Mesenchymal stem cell (in vitro differentiated cells and primary cell): ENCODE measurements at regions not wholly inside any gene's neighbourhood (a gene's known extent, or its start where the extent isn't known, plus 50 kb on each side); places are given as distances from the start of the nearest gene placed in this dataset.

ENCODE experiments used
- DNase-seq: peaks from one replicate; pipeline ENCODE4 v3.0.0-alpha.2; 2013
- H2AFZ ChIP-seq: one replicate; pipeline ENCODE4 v1.6.1; 2013; ENCODE audit warnings: low read depth, mild to moderate bottlenecking, control low read depth, inconsistent platforms, low read length, moderate library complexity
- H2AK5ac ChIP-seq: 2 replicates; pipeline ENCODE4 v1.6.1; 2013; ENCODE audit warnings: low read length, moderate library complexity, mild to moderate bottlenecking, inconsistent platforms; ENCODE audit not compliant: severe bottlenecking
- H2BK120ac ChIP-seq: one replicate; pipeline ENCODE4 v1.6.1; 2013; ENCODE audit warnings: low read depth, mild to moderate bottlenecking, inconsistent platforms, low read length, moderate library complexity
- H2BK12ac ChIP-seq, 2 experiments: one replicate each; pipeline ENCODE4 v1.6.1; 2013; ENCODE audit warnings: inconsistent platforms in 2 of 2, low read length in 2 of 2, mild to moderate bottlenecking in 2 of 2, moderate library complexity in 2 of 2, control low read depth in 1 of 2
- H2BK15ac ChIP-seq: one replicate; pipeline ENCODE4 v1.6.1; 2013; ENCODE audit warnings: mild to moderate bottlenecking, low read depth, inconsistent platforms; ENCODE audit not compliant: poor library complexity, severe bottlenecking
- H2BK5ac ChIP-seq: 2 replicates; pipeline ENCODE4 v1.6.1; 2013; ENCODE audit warnings: low read depth, mild to moderate bottlenecking, low read length, control low read depth, inconsistent platforms; ENCODE audit not compliant: poor library complexity, severe bottlenecking
- H3K14ac ChIP-seq, 2 experiments: one replicate each; pipeline ENCODE4 v1.6.1; 2013; ENCODE audit warnings: inconsistent platforms in 2 of 2, low read length in 2 of 2, control low read depth in 1 of 2, mild to moderate bottlenecking in 1 of 2, moderate library complexity in 1 of 2
- H3K18ac ChIP-seq, 2 experiments: one replicate each; pipeline ENCODE4 v1.6.1; 2013; ENCODE audit warnings: inconsistent platforms in 2 of 2, low read length in 2 of 2, control low read depth in 1 of 2, low read depth in 1 of 2, mild to moderate bottlenecking in 1 of 2
- H3K23ac ChIP-seq, 2 experiments: one replicate each; pipeline ENCODE4 v1.6.1; 2013; ENCODE audit warnings: inconsistent platforms in 2 of 2, low read length in 2 of 2, mild to moderate bottlenecking in 2 of 2, moderate library complexity in 2 of 2, control low read depth in 1 of 2
- H3K27ac ChIP-seq: 2 replicates; pipeline ENCODE4 v1.5.1; 2013; ENCODE audit warnings: mild to moderate bottlenecking, moderate library complexity, low read length, control low read depth, inconsistent platforms; ENCODE audit not compliant: poor library complexity, severe bottlenecking
- H3K27me3 ChIP-seq, 2 experiments: 2 replicates each; pipeline versions ENCODE4 v1.6.1 to v1.7.0; 2013; ENCODE audit warnings: low read length in 2 of 2, mild to moderate bottlenecking in 2 of 2, moderate library complexity in 2 of 2, control low read depth in 1 of 2, inconsistent platforms in 1 of 2; ENCODE audit not compliant: control insufficient read depth in 1 of 2, insufficient read depth in 1 of 2
- H3K36me3 ChIP-seq, 2 experiments: 2 replicates each; pipeline versions ENCODE4 v1.6.1 to v1.7.0; 2013; ENCODE audit warnings: low read length in 2 of 2, control low read depth in 1 of 2, inconsistent platforms in 1 of 2, low read depth in 1 of 2, mild to moderate bottlenecking in 1 of 2; ENCODE audit not compliant: insufficient read depth in 2 of 2, control insufficient read depth in 1 of 2
- H3K4ac ChIP-seq, 2 experiments: one replicate each; pipeline ENCODE4 v1.6.1; 2013; ENCODE audit warnings: inconsistent platforms in 2 of 2, low read length in 2 of 2, mild to moderate bottlenecking in 2 of 2, moderate library complexity in 2 of 2, control low read depth in 1 of 2, low read depth in 1 of 2
- H3K4me1 ChIP-seq: 2 replicates; pipeline ENCODE4 v1.6.1; 2013; ENCODE audit warnings: low read depth, low read length, control low read depth; ENCODE audit not compliant: control insufficient read depth, insufficient read depth
- H3K4me2 ChIP-seq: 2 replicates; pipeline ENCODE4 v1.6.1; 2013; ENCODE audit warnings: low read length, mild to moderate bottlenecking, inconsistent platforms; ENCODE audit not compliant: poor library complexity, severe bottlenecking
- H3K4me3 ChIP-seq, 2 experiments: 2 replicates each; pipeline versions ENCODE4 v1.5.1 to v1.7.0; 2013; ENCODE audit warnings: low read length in 2 of 2, mild to moderate bottlenecking in 2 of 2, control low read depth in 1 of 2, low read depth in 1 of 2; ENCODE audit not compliant: insufficient read depth in 1 of 2
- H3K79me1 ChIP-seq: replicated peaks from 2 replicates; pipeline ENCODE4 v1.6.1; 2013; ENCODE audit warnings: mild to moderate bottlenecking, control low read depth, low read length, inconsistent platforms; ENCODE audit not compliant: poor library complexity, severe bottlenecking
- H3K9ac ChIP-seq: 2 replicates; pipeline ENCODE4 v1.7.0; 2013; ENCODE audit warnings: mild to moderate bottlenecking, low read length, moderate library complexity
- H3K9me3 ChIP-seq: 2 replicates; pipeline ENCODE4 v1.7.0; 2013; ENCODE audit warnings: mild to moderate bottlenecking, low read length; ENCODE audit not compliant: control insufficient read depth
- H4K8ac ChIP-seq: one replicate; pipeline ENCODE4 v1.6.1; 2013; ENCODE audit warnings: inconsistent platforms, mild to moderate bottlenecking, low read length, moderate library complexity
- H4K91ac ChIP-seq: one replicate; pipeline ENCODE4 v1.6.1; 2013; ENCODE audit warnings: mild to moderate bottlenecking, low read length, inconsistent platforms
- WGBS: methylation state at CpG from one replicate; pipeline ENCODE4 v1.1.7; 2013; ENCODE audit warnings: mixed read lengths; 5-methylcytosine and 5-hydroxymethylcytosine counted together

DNA sequence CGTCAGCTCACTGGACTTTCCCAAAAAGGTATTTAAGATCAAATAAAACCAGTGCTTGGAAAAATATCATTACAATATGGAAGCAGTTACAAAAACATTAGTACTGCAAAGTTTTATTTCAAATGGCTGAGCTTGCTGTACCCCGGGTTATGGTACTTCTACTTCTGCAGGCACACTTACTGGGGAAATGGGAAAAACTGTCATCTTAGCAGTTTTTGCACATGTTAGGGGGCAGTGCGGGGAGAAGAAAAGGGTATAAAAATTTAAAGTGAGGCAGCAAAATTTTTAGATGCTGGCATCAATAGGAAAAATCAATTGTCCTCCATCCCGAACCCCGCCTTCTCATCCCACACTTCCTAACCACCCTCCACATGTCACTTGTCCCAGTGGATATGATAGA lies 133.4 kb downstream of the ATG4C start:
- Histone ChIP-seq H3K9me3 (no peaks in the 10 kb centered on the region), H3K4ac (no peak overlapping the region), H3K36me3 (no peaks in the 10 kb centered on the region), H3K14ac (no peak overlapping the region), H3K23ac (no peak overlapping the region), H3K27me3 (peaks cover 27 to 40% of the 10 kb centered on the region in 2 experiments), H2AK5ac (no peak overlapping the region), H3K18ac (no peak overlapping the region), H3K4me1 (no peaks in the 10 kb centered on the region), H2AFZ (no peak overlapping the region), H2BK12ac (no peak overlapping the region), H2BK5ac (no peak overlapping the region), H2BK15ac (no peak overlapping the region), H4K91ac (no peak overlapping the region), H4K8ac (no peak overlapping the region), H3K9ac (no peak overlapping the region), H2BK120ac (no peak overlapping the region), H3K27ac (no peak overlapping the region), H3K79me1 (no peaks in the 10 kb centered on the region), H3K4me3 (no peak overlapping the region), H3K4me2 (no peak overlapping the region)
- WGBS = 100% methylated on average over 5 of the region's 5 CpGs
- DNase-seq = no peak

DNA sequence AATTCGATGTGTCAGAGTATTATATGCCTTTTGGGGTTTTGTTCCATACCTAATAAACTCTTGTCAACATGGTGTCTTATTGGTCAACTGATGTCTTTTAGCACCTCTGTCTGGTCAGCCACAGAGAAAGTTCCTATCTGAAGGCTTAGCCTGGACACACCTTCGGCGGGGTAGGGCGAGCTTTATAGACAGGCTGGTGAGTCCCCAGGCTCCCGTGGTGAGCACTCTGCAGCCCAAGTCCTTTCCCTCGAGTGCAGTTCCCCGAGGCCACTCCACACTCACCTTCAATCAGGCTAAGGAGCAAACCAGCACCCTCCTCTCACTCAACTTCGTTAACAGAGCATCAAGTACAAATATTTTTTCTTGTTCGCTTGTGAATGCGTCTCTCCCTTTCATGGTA lies 133.9 kb downstream of the ATG4C start:
- Histone ChIP-seq H2AK5ac (no peak overlapping the region), H3K9me3 (no peaks in the 10 kb centered on the region), H3K18ac (no peak overlapping the region), H3K4ac (no peak overlapping the region), H2BK12ac (no peak overlapping the region), H3K9ac (no peak overlapping the region), H3K27ac (no peak overlapping the region), H2AFZ (no peak overlapping the region), H4K91ac (no peak overlapping the region), H3K14ac (no peak overlapping the region), H3K4me1 (no peaks in the 10 kb centered on the region), H2BK120ac (no peak overlapping the region), H3K27me3 (peaks cover 24 to 39% of the 10 kb centered on the region in 2 experiments), H2BK5ac (no peak overlapping the region), H3K23ac (no peak overlapping the region), H2BK15ac (no peak overlapping the region), H4K8ac (no peak overlapping the region), H3K4me3 (no peak overlapping the region), H3K79me1 (no peaks in the 10 kb centered on the region), H3K36me3 (no peaks in the 10 kb centered on the region), H3K4me2 (no peak overlapping the region)
- no peak for DNase-seq
- WGBS = 56% methylated on average over 10 of the region's 10 CpGs

DNA sequence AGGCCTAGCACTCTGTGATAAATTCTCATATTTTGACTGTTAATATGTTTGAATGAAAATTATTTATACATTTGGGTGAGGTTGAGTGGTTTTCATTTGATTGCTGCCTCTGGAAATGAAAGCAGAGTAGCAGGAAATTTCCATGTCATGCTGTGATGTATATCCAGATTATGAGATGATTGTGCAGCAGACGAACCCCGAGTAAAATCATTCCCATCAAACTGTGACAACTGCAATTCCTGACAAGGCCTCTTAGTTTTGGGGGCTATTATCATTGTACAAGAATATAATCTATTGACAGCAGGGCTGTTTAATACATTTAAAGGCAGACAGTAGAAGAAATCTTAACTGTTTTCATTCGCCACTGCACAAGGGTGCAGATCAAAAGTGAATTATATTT lies 134.8 kb downstream of the ATG4C start:
- H3K36me3 ChIP-seq = no peaks in the 10 kb centered on the region
- no peaks in the 10 kb centered on the region for H3K9me3 ChIP-seq
- no peak overlapping the region for H3K14ac ChIP-seq
- H3K9ac ChIP-seq = no peak overlapping the region
- H3K18ac ChIP-seq = no peak overlapping the region
- DNase-seq = no peak
- no peak overlapping the region for H2BK12ac ChIP-seq
- no peak overlapping the region for H2AK5ac ChIP-seq
- H3K4me2 ChIP-seq = no peak overlapping the region
- H3K27me3 ChIP-seq = peaks cover 21 to 33% of the 10 kb centered on the region in 2 experiments
- H3K23ac ChIP-seq = no peak overlapping the region
- H2BK15ac ChIP-seq = no peak overlapping the region
- H3K4me3 ChIP-seq = no peak overlapping the region
- no peak overlapping the region for H3K27ac ChIP-seq
- 95% methylated on average over 3 of the region's 3 CpGs for WGBS
- H2AFZ ChIP-seq = no peak overlapping the region
- H3K4ac ChIP-seq = no peak overlapping the region
- no peaks in the 10 kb centered on the region for H3K4me1 ChIP-seq
- H2BK5ac ChIP-seq = no peak overlapping the region
- H4K91ac ChIP-seq = no peak overlapping the region
- no peak overlapping the region for H4K8ac ChIP-seq
- H3K79me1 ChIP-seq = no peaks in the 10 kb centered on the region
- H2BK120ac ChIP-seq = no peak overlapping the region

DNA sequence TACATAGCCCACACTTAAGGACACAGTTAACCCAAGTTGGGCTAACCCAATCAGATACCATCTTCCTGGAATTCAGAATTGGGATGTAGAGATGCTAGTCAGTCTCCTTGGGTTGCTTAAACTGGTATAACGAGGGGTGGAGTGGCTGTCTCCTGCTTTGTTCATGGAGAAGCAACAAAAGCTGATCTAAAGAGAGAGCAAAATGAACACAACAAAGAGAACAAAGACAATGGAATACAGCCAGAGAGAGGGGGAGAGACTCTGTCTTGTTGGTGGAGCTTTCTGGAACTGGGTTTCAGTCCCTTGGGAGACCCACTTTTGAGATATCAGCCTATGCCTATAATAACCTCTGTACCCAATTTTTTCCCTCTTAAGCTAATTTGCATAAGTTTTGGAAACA lies 138.1 kb downstream of the ATG4C start:
- Histone ChIP-seq H4K8ac (no peak overlapping the region), H3K23ac (no peak overlapping the region), H3K4me1 (no peaks in the 10 kb centered on the region), H3K4ac (no peak overlapping the region), H4K91ac (no peak overlapping the region), H3K4me3 (no peak overlapping the region), H3K14ac (no peak overlapping the region), H2BK5ac (no peak overlapping the region), H3K27me3 (peaks cover 14 to 19% of the 10 kb centered on the region in 2 experiments), H2BK120ac (no peak overlapping the region), H3K18ac (no peak overlapping the region), H3K36me3 (no peaks in the 10 kb centered on the region), H3K27ac (no peak overlapping the region), H2AFZ (no peak overlapping the region), H2BK15ac (no peak overlapping the region), H3K4me2 (no peak overlapping the region), H3K79me1 (no peaks in the 10 kb centered on the region), H2AK5ac (no peak overlapping the region), H2BK12ac (no peak overlapping the region), H3K9ac (no peak overlapping the region), H3K9me3 (no peaks in the 10 kb centered on the region)
- DNase-seq = no peak
- WGBS = 100% methylated on average over 1 of the region's 1 CpG
